K562 (cell line): ENCODE measurements at regions not wholly inside any gene's neighbourhood (a gene's known extent, or its start where the extent isn't known, plus 50 kb on each side); places are given as distances from the start of the nearest gene placed in this dataset.

Source experiments
- ADNP ChIP-seq: fragments of 200-800 bp; sonication (Bioruptor generic); IDR thresholded peaks from 2 replicates; pipeline ENCODE4 v1.6.1; 2016; ENCODE audit warnings: missing genetic modification characterization, missing compliant biosample characterization
- BRD9 ChIP-seq: fragments of 450-650 bp; IDR thresholded peaks from 2 replicates; pipeline ENCODE4 v1.6.1; 2018; ENCODE audit warnings: low read depth; ENCODE audit not compliant: partially characterized antibody
- CBFA2T3 ChIP-seq: fragments of 450-650 bp; IDR thresholded peaks from 2 replicates; pipeline ENCODE4 v1.6.1; 2017
- GMEB1 ChIP-seq: fragments of 250-450 bp; sonication (Bioruptor Pico); IDR thresholded peaks from 2 replicates; pipeline ENCODE4 v1.4.0; 2020; ENCODE audit warnings: mild to moderate bottlenecking
- MEF2D ChIP-seq: conservative IDR thresholded peaks from 2 replicates; pipeline ENCODE4 v1.6.1; 2016; ENCODE audit warnings: low read depth, missing genetic modification characterization, missing compliant biosample characterization
- RBM15 ChIP-seq: fragments of 200-400 bp; formaldehyde crosslinking; IDR thresholded peaks from 2 replicates; pipeline ENCODE4 v1.6.1; 2018; ENCODE audit warnings: mild to moderate bottlenecking, low read length, moderate library complexity; ENCODE audit not compliant: insufficient read depth
- RBM22 ChIP-seq: fragments of 200-400 bp; formaldehyde crosslinking; IDR thresholded peaks from 2 replicates; pipeline ENCODE4 v1.6.1; 2018; ENCODE audit warnings: low read length, low read depth; ENCODE audit not compliant: poor library complexity, severe bottlenecking
- REST ChIP-seq, 2 experiments: fragments of 450-650 bp; formaldehyde crosslinking in 1 of 2; IDR thresholded peaks; 2 replicates each; pipeline versions ENCODE4 v1.4.0 to v1.6.1; 2014 to 2020; ENCODE audit warnings: mild to moderate bottlenecking in 2 of 2, borderline replicate concordance in 1 of 2, low read depth in 1 of 2
- SAFB2 ChIP-seq: fragments of 200-400 bp; formaldehyde crosslinking; IDR thresholded peaks from 2 replicates; pipeline ENCODE4 v1.6.1; 2018; ENCODE audit warnings: borderline replicate concordance, low read length, low read depth, moderate library complexity; ENCODE audit not compliant: severe bottlenecking
- TGIF2 ChIP-seq: sonication (generic); formaldehyde crosslinking; IDR thresholded peaks from 2 replicates; pipeline ENCODE4 v1.8.1; 2022; ENCODE audit warnings: mild to moderate bottlenecking, missing genetic modification reagents, moderate library complexity
- XRCC4 ChIP-seq: IDR thresholded peaks from one replicate; pipeline ENCODE4 v1.6.1; 2011; ENCODE audit not compliant: insufficient read depth, insufficient read length; ENCODE audit errors: extremely low read depth
- ZNF551 ChIP-seq: fragments of 250-450 bp; sonication (Bioruptor Pico); IDR thresholded peaks from 2 replicates; pipeline ENCODE4 v1.5.0; 2021; ENCODE audit warnings: mild to moderate bottlenecking, moderate library complexity
- ZNF778 ChIP-seq: fragments of 450-650 bp; formaldehyde crosslinking; IDR thresholded peaks from 2 replicates; pipeline ENCODE4 v1.4.0; 2020; ENCODE audit warnings: mild to moderate bottlenecking, moderate library complexity

GRCh38 chr13:76715075-76715474 lies 171.1 kb downstream of the KCTD12 start (continued):
- TF ChIP-seq REST (IDR thresholded peaks at IDR 0.05; ENCODE audit: borderline replicate concordance): no peak
- TF ChIP-seq REST (CRISPR knock-in tag; IDR thresholded peaks at IDR 0.05; ENCODE audit: low read depth): no peak
- TF ChIP-seq CBFA2T3: no peak
- no peak for TF ChIP-seq BRD9
- no peak for TF ChIP-seq XRCC4
- no peak for TF ChIP-seq SAFB2
- TF ChIP-seq RBM22: no peak
- no peak for TF ChIP-seq MEF2D (tag)
- TF ChIP-seq TGIF2 (CRISPR knock-in tag): no peak
- no peak for TF ChIP-seq ZNF778 (CRISPR knock-in tag)
- no peak for TF ChIP-seq RBM15
- no peak for TF ChIP-seq ADNP (tag)
- no peak for TF ChIP-seq GMEB1 (CRISPR knock-in tag)
- TF ChIP-seq ZNF551: no peak
